ENCODE measurements at regions not wholly inside any gene's neighbourhood (a gene's known extent, or its start where the extent isn't known, plus 50 kb on each side); places are given as distances from the start of the nearest gene placed in this dataset.

DNA sequence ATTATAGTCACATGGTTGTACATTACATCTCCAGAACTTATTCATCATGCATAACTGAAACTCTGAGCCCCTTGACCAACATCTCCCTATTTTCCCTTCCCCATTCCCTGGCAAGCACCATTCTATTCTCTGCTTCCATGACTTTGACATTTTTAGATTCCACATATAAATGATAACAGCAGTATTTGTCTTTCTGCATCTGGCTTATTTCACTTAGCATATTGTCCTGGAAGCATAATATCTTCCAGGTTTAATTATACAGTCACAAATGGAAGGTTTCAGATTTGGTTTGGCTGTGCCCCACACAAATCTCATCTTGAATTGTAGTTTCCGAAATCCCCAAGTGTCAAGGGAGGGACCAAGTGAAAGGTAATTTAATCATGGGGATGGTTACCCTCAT is 626.9 kb upstream of the PKDCC start:
- TF ChIP-seq, protein P1, sequence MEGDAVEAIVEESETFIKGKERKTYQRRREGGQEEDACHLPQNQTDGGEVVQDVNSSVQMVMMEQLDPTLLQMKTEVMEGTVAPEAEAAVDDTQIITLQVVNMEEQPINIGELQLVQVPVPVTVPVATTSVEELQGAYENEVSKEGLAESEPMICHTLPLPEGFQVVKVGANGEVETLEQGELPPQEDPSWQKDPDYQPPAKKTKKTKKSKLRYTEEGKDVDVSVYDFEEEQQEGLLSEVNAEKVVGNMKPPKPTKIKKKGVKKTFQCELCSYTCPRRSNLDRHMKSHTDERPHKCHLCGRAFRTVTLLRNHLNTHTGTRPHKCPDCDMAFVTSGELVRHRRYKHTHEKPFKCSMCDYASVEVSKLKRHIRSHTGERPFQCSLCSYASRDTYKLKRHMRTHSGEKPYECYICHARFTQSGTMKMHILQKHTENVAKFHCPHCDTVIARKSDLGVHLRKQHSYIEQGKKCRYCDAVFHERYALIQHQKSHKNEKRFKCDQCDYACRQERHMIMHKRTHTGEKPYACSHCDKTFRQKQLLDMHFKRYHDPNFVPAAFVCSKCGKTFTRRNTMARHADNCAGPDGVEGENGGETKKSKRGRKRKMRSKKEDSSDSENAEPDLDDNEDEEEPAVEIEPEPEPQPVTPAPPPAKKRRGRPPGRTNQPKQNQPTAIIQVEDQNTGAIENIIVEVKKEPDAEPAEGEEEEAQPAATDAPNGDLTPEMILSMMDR (conservative IDR thresholded peaks at IDR 0.05 in 1 of 2, IDR thresholded peaks at IDR 0.05 in 1 of 2; ENCODE audit: low read depth in 1 of 2, low read length in 2 of 2), result no peak
- TF ChIP-seq EZH2 (IDR thresholded peaks at IDR 0.05; ENCODE audit: low read length, missing control alignments), result no peak

All from fibroblast of lung (primary cell).